HG02610 (cell line): ENCODE measurements at regions not wholly inside any gene's neighbourhood (a gene's known extent, or its start where the extent isn't known, plus 50 kb on each side); places are given as distances from the start of the nearest gene placed in this dataset.

Source experiments
- ATAC-seq: cut with Tn5 transposase; IDR thresholded peaks from one replicate; pipeline ENCODE4 v1.9.1; 2021; ENCODE audit warnings: mild to moderate bottlenecking, moderate library complexity; ENCODE audit not compliant: unreplicated experiment

GRCh38 chr16:76157629-76158028 lies 119.6 kb upstream of the CNTNAP4 start:
- no peak for ATAC-seq

DNA sequence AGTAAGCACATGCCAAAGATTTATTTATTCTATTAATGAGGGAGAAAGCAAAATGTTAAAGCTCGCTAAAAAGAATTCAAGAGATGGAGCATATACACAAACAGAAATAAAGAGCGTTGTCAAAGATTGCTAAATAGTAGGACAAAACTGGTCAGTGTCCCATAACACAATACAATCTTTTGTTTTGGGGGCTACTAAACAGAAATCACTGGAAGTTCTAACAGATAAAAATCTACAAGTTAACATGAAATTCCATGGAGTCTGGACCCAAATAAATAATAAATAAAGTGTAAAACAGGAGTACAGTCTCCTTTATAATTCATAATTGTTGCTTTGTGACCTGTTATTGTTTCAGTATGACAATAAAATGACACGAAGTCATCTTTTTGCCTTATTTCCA lies 115.2 kb upstream of the CNTNAP4 start:
- ATAC-seq = no peak

- peak; percentile 84 for ATAC-seq
Measured at GRCh38 chr16:76164970-76165558, 112.1 kb upstream of the CNTNAP4 start.

GRCh38 chr16:76175718-76176117 lies 101.5 kb upstream of the CNTNAP4 start:
- peak; percentile 29 for ATAC-seq

DNA sequence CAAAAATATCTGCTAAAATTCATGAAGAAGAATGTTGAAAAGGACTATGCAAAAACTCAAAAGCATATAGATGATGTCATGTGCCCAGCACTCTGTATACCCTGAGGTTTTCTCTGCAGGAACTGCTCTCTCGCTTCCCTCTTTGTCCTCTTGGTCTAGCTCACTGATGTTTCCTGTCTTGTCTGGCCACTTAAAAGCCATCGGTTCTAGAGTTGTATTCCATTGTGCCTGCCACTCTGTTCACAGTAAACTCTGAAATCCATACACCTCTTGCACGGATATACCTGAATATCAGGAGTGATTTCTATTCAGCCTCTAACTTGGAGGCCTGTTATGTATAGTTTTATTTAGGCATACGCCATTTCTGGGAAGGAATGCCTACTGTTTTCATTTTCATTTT lies 101.0 kb upstream of the CNTNAP4 start:
- peak; percentile 92 for ATAC-seq

GRCh38 chr16:76176616-76177015 lies 100.6 kb upstream of the CNTNAP4 start:
- no peak for ATAC-seq

DNA sequence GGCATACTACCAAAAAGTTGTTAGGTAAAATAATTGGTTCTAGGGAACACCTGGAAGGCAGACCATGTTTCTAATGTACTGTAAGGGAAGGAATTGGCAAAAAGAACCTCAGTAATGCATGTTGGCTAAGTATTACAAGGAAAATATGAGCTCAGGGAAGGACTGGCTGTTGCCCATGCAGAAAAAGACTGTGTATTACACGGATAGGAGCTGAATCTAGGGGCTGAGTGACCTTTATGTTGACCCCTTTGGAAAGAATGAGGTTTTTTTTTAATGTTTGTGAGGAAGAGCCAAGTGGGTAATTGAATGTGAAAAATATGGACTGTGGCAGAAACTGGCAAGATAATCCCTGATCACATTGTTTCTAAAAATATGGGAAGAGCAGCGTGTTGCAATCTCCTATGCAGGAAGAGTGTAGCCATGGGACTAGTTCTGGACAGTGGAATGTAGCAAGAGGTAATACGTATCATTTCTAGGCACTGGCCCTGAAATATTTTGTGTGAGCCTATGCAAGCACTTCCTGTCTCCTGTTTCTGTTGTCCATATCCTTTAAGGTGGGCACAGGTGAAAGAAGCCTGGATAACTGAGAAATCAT lies 95.1 kb upstream of the CNTNAP4 start:
- no peak for ATAC-seq

DNA sequence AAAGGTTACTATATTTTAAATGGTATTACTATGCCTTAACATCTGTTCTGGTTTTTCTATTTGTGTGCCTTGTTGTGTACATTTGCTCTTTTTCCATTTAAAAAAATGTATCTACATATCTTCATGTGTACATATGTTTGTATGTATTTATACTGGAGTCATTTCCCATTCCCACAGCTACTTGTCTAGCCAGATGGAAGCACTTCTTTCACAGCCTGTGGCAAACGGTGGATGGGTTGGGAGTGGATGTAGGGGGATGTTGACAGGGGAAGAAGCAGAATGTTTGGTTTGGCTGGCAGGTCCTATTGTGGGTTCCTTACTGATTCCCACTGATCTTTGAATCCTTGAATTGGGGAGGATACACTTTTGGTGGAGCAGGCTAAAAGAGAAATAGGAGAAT lies 93.6 kb upstream of the CNTNAP4 start:
- ATAC-seq = no peak

DNA sequence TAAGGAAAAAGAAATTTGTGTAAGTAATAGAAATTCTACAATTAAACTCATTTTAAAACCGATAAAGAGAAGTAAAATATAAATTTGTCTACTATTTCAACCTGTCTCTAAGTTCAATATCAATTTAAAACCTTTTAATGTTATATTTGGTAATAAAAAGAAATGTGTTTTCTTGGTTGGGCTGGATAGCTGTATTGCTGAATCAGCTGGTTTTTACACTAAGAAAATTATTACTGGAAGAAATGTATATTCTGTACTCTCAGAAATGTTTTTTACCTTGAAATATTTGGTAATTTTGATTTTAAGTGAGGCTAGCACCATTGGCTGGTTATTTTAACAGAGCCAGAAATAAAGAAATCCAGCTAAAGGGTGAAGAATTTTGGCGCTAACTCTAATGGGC lies 87.1 kb upstream of the CNTNAP4 start:
- ATAC-seq = no peak

- ATAC-seq = no peak
Measured at GRCh38 chr16:76190480-76190879, 86.7 kb upstream of the CNTNAP4 start.

DNA sequence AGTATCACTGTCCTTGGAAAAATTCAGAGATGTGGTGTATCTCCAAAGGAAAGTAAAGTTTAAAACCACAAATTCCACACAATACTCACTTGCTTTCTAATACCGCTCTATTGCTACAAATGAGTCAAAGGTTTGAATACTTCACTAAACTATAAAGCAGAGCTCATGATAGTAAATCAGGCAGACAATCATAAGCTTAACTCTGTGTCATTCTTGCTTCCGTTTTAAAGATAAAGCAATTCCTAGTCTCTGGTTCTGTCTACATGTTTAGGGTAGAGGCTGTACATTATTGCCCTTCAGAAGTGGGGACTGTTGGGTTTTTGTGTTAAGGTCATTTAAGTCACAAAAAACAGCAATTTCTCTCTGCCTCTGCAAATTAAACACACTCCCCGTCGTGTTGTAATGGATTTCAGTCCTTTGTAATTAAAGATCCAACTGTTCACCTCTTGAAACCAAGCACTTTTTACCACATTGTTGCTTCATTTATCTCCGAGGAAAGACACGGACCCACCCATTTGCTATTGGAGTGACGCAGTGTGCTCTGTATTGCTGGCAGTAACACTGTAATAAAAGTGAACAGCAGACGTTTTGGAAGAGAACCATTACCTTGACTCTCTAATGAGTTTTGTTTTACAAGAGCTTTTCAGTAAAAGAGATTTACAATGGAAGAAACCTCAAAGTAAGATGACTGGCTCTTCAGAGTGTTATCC lies 83.1 kb upstream of the CNTNAP4 start:
- ATAC-seq = no peak

GRCh38 chr16:76194616-76195015 lies 82.6 kb upstream of the CNTNAP4 start:
- ATAC-seq = no peak

- no peak for ATAC-seq
Measured at GRCh38 chr16:76195056-76195455, 82.1 kb upstream of the CNTNAP4 start.

- no peak for ATAC-seq
Measured at GRCh38 chr16:76195648-76196047, 81.6 kb upstream of the CNTNAP4 start.

DNA sequence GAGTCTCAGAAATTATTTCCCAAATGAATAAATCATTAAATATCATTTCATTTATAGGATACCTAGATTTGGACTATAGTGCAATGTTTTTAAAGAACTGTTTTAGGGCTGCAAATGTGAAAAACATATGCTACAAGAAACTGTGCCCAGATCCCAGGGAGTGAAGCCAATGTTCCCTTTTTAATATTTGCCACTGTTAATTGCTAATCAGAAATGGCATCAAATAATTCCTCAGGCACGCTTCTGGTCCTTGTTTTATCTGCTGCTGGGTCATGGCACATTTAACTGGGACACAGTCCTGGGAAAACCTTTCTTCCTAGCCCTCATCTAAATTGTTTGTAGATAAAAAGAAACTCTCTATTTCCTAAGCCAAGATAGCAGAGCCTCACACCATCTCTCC lies 79.3 kb upstream of the CNTNAP4 start:
- ATAC-seq = no peak

DNA sequence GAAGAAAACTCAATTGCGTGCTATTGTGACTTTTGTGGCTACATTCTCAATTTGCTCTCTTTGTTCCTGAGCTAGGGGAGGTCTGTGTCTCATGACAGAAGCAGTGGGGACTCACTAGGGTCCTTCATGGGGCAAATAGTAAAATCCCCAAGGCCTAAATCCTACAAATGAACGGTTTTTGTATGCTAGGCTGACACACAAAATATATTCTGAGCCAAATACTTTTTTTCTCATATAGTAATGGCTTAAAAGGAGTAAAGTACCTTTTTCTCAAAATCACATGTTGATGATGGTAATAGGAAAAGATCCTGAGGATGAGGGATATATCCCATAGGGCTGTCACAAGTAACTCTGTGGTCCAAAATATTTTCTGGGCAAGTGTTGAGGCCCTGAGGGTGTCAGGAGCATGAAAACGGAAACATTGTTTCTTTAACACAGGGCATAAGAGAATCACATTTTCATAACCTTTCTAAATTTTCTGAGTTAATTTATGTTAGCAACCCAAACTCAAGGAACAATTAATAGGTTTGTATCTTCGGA lies 77.5 kb upstream of the CNTNAP4 start:
- ATAC-seq = no peak

- no peak for ATAC-seq
Measured at GRCh38 chr16:76201385-76201784, 75.8 kb upstream of the CNTNAP4 start.

DNA sequence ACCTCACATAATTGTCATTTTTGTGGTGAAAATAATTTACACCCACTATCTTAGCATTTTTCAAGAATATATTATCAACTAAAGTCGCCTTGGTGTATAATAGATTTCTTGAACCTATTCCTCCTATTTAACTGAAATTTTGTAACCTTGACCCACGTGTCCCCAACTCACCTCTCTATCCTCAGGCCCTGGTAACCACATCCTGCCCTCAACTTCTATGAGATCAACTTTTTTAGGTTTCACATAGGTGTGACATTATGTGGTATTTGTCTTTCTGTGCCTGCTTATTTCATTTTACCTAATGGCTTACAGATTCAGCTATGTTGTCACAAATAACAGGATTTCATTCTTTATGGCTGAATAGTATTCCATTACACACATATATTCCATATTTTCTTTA lies 73.0 kb upstream of the CNTNAP4 start:
- peak; percentile 46 for ATAC-seq

DNA sequence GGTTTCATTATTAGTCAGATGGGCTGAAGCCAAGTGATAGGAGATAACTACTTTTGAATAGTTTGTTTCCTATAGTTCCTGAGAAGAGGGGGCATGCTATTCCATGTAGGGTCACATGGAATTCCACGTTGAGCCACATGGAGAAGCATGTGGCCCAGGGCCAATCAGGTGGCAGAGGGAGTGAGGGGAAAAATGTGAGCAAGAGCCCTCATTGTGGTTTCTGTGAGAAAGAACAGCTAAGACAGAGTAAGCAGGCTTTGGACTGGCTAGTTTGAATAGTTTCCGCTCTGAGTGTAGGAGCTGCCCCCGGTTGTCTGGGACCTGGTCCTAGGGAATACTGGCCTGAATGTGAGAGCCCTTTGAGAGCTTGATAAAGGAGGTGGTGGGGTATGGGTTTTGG lies 69.9 kb upstream of the CNTNAP4 start:
- ATAC-seq = no peak

GRCh38 chr16:76210157-76210556 lies 67.0 kb upstream of the CNTNAP4 start:
- ATAC-seq = no peak

- no peak for ATAC-seq
Measured at GRCh38 chr16:76213860-76214259, 63.3 kb upstream of the CNTNAP4 start.

DNA sequence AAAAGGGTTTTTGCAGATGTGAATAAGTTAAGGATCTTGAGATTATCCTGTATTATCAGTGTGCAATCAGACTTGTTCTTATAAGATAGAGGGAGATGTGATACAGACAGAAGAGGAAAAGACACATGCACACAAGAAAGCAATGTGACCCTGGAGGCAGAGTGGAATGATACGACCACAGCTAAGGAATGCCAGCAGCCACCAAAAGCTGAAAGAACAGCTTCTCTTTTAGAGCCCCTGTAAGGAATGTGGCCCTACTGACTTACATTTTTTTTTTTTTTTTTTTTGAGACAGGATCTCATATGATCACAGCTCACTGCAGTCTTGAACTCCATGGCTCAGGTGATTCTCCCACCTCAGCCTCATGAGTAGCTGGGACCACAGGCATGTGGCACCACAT lies 62.3 kb upstream of the CNTNAP4 start:
- no peak for ATAC-seq
